ENCODE measurements at regions not wholly inside any gene's neighbourhood (a gene's known extent, or its start where the extent isn't known, plus 50 kb on each side); places are given as distances from the start of the nearest gene placed in this dataset.
A peak's percentile ranks its signal among the peaks of the same experiment; 100 is the strongest.

DNA sequence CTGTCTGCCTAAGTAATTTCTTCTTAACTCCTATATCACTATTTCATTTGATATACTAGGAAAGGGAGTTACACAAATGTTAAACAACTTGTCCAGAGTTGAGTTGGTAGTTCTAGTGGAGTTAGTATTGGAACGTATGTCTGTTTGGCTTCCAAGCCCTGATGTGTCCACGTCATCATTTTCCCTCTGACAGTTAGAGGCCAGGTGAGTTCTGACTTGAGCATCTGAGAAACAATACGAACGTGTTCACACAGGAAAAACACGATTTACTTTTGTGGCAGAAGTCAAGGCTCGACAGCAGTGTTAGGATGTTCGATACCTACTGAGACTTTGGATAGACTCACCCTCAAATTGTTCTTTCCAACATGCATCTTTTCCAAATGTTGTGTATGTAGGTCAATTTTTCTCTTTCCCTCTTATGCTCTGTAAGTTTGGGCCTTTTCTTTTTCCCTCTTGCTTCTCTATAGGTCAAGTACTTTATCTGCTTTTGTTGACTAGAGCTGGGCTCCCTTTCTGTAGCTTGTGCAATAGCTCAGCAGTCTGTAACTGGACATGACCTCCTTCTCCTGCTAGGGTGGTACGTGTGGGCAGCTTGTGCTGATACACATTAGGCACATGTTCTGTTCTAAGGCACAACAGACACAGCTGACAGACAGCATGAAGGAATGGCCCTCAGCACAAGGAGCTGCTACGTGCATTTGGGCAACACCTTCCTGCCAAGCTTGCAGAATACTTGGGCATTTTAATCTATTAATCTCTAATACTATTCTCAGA lies 222.9 kb downstream of the PTEN start:
- no peak for DNase-seq

DNA sequence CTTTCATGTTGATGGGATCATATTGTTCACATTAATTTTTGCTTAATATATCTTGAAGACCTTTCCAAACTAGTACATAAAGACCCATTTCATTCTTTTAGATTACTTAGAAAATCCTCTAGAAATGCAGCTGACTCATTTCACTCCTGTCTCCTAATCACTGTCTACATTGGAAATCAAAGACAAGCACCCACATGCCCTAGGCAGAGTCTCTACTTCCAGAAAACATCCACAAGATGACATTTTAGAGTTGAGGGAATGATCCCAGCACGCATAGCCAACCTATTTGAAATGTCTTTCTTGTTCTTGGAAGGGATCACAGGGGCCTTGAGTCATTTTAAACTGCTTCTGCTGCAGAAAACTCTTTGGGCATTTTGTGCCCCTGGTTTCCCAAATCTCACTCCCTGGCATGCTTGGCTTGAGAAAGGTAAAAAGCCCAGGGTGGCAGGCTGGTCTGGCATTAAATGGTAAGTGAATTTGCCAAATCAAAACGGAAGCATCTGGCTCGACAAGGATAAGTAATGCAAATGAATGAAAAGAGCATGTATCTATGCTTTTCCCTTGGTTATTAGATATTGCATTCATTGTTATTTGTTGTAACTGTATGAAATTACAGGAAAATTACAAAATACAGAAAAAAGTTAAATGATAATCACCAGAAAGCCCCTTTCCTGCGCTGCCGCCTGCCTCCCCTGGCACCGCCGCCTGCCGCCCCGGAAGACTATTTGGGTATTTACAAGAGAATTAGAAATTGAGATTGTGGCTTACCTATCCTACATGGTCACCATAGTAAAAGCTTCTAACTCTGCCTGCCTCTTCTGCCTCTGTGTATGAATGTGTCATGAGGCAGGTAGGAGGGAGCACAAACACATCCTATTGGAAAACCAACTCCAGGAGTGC lies 225.3 kb downstream of the PTEN start:
- no peak for DNase-seq

DNA sequence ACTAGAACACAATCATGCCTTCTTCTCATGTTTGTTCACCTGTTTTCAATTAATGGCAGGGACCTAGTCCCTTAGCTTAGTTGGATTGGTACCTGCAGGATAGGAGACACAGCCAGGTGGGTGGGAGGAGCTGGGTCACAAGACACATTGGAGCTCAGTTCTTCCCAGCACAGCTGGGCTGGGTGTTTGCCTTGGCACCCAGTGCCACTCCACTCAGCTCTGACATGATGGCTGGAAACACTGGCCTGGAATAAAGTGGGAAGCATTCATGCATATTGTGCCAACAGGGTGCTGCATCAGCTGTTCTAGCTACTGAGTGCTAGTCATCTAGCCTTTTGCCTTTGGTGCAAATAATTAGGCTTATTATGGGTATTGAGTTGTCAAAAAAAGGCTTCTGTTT lies 226.1 kb downstream of the PTEN start:
- no peak for DNase-seq

DNA sequence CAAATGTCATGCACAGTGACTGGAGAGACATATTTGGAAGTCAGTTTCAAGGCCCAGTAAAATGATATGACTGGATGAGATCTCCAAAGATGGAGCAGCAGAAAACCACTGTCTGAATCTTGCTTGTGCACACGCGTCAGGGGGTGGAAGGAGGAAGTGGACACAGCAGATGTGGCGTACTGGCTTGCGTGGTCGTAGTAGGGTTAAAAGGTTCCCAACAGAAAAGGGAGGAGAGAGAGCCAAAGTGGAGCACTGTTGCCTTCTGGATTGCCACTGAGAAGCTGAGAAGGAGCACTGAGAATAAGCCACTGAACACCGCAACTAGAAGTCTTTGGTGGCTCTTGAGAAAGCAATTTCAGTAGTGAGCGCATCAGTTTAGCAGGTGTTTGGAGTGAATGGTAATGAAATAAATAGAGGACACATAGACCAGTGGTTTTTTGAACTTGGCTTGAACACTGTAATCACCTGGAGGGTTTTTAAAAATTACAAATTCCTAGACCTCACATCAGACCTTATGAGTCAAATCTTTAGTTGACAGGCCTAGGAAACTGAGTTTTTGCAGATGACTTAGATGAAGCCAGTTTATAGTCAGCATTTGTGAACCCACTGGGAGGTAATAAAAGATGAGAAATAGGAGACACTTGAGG lies 227.3 kb downstream of the PTEN start:
- DNase-seq = no peak

DNA sequence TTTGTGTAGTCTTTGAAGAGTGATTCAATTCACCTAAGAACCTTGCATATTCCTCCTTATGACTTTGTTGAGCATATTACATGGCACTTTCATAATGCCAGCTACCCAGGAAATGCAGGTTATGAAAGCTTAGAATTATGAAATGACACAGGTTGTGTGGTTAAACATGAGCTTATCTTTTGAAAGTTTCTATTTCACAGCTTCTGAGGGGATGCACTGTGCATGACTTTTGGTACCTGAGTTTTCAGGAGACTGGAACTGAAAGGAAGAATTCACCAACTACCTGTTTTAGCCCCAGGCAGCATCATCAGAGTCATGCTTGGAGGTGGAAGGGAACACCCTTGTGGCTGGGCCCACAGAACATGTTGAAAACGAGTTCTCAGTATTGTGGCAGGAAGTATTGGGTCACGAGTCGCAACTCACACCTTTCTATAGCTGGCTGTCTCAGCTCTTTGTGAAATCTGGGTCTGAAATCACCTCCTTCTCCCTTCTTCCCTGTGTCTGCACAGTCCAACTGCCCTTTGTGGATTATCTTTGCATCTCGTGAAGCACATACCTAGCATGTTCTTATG lies 228.2 kb downstream of the PTEN start:
- DNase-seq = peak; percentile 22 to 37 (median 26)

DNA sequence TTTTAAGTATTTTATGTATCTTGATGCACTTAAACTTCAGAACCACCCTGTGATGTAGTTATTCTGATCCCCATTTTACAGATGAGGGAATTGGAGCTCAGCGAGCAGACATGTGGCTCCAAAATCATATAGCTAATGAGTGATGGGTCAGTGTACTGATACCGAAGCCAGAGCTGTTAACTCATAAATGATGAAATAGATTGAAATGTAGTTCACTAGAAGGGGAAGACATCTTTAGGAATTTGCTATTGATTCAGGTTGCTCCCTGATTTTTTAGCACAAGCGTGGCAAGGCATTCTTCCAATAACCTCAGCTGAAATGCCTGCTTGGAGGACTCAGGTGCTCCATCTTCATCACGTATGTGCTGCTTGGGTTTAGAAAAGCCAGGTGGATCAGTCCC lies 228.8 kb downstream of the PTEN start:
- no peak for DNase-seq

DNA sequence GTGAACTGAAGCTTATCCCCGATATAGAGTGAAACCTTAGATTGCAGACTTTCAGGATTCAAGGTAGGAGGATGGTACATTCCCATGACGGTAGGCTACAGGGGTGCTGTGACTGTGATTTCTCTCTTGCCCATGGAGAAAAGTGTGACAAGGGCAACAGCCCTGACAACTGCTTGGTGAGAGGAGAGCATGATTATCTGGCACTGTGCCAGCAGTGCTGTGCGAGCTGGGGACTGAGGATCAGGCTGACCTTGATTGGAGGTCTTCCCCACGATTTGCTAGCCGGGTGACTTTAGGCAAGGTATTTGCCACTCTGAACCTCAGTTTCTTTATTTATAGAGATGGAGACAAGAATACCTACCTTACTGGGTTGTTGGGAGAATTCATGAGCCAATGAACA lies 229.5 kb downstream of the PTEN start:
- no peak for DNase-seq

DNA sequence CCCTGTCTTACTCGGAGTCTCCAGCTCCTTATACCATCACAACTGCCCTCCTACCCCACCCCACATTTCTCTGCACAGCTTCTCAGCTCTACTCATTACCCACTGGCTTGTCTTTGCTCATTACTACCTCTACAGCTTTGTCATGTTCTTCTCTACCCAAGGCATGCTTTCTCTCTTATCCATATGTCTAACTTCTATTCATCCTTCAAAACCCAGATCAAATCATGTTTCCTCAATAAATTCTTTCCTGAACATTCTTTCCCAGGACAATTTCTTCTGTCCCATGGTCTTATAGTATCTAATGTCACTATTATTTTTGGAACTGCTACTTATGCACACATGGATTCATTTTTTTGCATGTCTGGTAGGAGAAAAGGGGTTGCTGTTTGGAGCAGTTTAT lies 231.4 kb downstream of the PTEN start:
- DNase-seq = no peak

DNA sequence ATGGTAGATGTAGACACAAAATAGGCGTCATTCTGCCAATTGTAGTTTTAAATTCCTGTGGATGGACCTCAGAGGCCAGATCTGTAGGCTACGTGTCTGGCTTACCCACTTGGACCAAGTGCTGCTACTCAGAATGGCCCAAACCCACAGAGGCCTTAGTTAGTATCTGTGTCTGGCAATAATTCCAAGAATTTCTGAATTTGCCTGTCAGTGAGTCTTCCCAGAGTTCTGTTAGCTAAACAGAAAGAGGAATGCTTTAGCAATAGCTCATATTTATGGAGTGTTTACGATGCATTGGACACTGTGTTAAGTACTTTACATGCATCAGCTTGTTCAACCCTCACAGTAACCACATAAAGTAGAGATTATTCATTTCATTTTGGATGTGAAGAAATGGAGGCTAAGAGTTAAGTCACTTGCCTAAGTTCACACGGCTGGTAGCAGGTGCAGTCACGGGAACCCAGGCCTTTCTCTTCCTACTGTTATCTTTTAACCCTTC lies 231.8 kb downstream of the PTEN start:
- DNase-seq = no peak

DNA sequence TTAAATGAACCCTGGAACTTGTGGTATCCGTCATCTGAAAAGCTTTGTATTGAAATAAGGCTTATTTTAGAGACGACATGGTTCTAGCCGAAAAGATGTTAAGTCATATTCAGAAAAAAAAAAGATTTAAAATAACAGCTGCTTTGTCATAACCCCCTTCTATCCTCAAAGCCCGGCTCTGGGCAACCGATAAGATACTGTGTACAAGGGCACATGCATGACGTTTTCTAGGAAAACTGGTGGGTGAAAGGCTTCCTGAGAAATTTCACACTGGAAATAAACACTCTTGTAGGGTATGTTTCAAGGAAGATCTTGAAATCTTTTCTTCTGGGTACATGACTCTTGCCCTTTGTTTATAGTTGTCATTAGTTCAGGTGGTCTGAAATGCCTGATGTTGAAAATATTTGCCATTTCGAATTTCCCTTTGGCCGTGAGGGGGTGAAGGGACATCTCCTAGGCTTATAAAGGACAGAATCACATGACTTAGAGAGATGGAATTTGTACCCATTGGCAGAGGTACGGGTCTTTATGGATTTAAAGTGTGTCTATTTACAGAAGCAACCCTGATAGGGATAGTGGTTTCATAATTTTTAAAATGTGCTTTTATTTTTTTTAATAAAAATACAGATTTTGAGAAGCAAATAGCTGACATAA lies 232.5 kb downstream of the PTEN start:
- DNase-seq = no peak

DNA sequence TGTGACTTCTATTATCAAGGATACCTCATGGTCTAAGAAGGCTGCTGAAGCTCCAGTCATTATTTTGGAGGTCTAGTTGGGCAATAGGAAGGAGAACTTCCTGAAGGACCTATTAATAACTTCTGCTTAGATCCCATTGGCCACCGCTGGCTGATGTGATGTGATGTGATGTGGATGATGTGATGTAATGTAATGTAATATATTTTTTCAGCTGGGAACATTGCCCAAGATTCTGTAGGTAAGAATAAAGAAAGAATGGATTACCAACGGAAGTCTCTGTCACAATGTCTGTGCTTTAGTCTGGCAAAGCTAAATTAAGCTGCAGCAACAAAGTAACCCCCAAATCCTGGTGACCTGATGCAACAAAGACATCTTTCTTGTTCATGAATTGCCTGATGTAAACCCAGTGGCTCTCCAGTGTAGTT lies 233.7 kb downstream of the PTEN start:
- no peak for DNase-seq

DNA sequence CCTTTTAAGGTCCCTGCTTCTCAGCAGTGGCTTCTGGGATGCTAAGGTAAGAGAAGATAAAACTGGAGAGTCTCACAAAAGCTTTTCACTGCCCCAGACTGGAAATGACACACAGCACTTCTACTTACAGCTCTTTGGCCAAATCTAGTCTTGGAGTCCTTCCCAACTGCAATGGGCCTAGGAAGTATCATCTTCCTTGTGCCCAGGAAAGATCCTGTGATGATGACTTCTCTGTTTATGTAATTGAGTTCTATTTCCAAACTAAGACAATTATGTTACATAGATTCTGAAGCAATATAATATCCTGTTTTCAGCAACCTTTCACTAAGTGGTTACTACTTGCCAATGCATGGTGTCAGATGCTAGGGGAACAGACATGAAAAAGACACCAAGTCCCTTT lies 234.1 kb downstream of the PTEN start:
- DNase-seq = no peak

DNA sequence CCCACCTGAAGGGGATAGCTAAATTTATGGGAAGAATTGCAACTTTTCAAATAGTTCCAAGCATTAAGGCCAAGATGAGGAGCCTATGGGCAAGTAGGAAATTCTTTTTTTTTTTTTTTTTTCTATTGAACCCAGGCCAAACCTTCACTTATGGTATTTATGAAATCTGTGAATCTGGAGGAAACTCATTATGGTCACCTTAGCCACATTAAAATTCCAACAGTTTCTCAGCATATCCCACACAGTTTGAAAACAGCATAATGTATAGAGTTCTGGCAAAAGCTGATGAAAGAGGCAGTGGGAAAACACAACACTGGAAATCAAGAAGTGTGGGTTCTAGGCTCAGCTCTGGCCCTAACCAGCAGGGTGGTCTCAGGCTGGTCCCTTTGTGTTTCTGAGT lies 236.9 kb downstream of the PTEN start:
- no peak for DNase-seq

DNA sequence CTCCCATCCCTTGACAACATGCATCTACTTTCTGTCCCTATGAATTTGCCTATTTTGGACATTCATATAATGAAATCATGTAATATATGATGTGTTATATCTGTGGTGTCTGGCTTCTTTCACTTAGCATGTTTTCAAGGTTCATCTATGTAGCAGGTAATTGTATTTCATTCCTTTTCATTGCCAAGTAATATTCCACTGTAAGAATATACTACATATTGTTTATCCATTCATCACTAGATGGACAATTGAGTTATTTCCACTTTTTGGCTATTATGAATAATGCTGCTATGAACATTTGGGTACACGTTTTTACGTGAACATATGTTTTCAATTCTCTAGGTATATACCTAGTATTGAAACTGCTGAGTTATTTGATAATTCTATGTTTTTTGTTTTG lies 238.2 kb downstream of the PTEN start:
- DNase-seq = no peak

DNA sequence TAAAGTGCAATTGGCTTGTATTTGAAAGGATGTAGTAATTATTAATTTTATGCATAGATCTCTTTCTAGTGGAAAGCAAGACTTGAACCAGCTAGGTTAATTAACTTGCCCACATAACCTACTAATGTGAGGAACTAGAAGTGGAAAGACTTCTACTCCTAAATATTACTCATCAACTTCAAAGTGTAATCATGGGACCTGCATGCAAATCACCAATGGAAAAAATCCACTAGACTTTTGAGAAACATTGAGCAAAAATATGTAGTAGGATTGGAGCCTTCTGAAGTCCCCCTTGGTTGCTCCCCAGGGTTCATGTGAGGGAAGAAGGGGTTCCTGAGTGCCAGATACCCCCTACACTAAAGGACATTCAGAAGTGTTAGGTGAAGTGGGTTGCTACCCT lies 240.2 kb downstream of the PTEN start:
- DNase-seq = no peak

DNA sequence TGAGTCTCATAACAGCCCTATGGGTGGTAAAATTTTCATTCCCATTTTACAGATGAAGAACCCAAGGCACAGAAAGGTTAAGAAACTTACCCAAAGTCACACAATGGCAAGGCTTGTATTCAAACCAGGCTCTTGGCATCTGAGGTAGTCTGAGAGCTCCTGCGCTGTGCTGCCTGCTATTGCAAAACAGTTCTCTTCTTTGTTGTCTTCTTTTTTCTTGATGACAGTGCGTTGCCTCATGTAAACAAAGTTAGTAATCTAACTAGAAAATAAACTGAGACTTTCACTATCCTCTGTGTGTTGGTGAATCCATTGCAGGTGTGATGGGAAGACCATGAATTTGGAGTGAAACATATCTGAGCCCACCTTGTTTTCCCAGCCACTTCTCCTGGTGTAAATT lies 240.8 kb downstream of the PTEN start:
- DNase-seq = no peak

DNA sequence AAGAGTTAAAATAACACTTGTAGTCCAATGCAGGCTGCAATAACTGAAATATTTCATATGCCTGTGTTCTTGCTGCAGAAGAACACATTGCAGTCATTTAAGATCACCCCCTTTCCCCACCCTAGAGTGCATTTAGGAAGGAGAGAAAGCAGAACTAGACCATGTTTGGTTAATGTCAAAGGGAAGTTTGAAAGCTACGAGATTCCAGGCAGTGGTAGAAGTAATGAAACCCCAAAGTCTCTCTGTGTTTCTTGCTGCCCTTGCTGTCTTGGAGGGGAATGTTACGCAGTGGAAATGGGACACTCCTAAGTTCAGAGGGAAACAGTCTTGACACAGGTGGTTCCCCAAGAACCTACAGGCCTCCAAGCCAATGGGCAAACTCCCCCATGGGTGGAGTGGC lies 242.9 kb downstream of the PTEN start:
- no peak for DNase-seq

DNA sequence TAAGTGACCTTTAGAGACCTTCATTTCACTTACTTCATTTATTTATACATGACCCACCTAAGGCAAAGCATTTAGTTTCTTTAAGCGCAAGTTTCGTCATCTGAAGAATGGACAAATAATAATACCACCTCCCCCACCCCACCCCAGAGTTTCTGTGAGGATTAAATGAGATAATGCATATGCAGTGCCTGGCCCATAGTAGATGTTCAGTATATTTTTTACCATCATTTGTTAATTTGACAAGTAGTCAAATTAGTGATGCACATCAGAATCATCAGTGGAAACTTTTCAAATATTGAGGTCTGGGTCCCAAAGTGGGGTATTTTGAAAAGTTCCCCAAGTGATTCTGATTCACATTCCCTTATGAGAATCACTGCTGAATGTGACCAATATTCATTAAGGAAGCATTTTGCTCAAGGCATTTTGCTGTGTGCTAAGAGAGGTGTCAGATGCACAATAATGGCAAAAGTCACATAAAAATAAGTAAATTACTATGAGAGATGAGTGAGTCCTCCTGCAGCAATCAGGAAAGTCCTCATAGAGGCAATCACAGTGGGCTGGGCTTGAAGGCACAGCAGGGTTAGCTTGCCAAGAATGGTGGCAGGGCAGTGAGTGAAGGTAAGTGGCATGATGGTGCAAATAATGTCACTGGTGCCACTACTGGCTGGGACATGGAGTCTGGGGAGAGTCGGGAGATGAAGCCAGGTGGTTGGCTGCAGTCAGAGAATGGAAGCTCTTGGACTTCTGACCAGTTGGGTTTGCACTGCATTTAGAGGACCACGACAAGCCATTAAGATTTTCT lies 244.1 kb downstream of the PTEN start:
- no peak for DNase-seq

DNA sequence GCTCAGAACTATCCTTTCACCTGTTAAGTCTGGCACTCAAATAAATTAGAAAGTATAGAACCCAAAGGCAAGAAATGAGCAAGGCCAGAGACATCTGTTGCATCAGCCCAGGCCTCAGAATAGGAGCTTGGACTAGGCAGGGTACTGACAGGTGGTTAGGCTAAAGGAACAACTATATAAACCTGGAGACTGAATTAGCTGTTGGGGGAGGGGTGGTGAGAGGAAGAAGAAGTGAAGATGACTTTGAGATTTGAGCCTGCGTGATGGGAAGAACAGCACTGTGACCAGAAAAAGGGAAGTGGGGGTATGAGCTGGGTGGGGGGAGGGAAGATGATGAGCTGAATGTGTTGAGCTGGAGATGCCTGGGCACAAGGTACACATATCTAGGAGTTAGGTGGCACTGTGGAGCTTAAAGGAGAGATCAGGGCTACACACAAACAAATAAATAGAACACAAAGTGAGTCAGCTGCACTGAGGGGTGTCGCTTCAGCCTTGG lies 244.7 kb downstream of the PTEN start:
- no peak for DNase-seq

DNA sequence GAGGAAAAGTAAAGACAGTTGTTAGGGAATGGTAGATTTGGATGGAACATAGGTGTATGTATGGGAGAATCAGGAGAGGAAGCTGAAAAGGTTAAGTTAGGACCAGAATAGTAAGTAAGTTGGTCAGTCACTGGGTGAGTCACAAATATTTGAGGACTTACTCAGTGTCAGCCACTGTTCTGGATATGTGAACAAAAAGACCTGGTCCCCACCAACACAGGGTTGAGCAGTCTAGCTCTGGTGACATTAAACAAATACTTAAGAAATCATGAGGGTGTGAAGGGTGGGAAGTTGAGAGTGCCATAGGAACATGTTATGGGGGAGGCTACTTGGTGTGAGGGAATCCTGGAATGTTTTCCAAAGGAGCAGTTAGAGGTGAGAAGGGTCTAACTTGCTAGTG lies 246.9 kb downstream of the PTEN start:
- DNase-seq = no peak

DNA sequence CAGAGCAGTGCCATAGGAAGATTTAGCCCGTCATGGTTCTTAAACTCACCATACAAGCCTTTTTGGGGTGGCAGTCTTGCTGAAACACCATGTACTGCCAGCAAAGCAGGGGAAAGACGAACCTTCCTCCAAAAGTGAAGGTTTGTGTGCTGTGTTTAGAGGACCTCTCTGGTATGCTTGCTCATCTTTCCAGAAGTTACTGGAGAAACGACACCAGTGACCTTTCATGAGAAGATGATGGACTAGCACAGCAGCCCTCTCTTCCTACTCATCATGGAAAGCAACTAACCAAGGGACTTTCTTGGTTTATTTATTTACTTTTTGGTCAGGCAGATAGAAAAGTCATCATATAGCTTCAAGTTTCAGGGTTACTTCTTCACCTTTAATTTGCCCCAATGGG lies 247.4 kb downstream of the PTEN start:
- DNase-seq = no peak

DNA sequence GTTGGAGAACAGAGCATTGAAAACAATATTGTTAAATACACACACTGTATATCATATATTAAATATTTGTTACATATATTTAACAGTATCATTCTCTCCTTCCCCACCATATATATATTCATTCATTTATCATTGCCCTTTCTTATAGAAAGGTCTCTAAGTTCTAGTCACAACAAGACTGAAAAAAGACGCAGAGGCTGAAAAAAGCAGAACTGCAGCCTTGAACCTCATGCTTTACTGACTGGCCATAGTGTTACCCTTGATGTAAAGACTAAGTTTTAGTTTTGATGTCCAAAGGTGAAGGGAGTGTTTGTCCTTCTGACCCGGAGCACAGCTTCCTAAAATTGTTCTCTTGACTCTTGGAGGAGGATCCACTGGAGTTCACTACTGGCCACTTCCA lies 247.9 kb downstream of the PTEN start:
- DNase-seq = no peak
